ENCODE measurements at regions not wholly inside any gene's neighbourhood (a gene's known extent, or its start where the extent isn't known, plus 50 kb on each side); places are given as distances from the start of the nearest gene placed in this dataset.

DNA sequence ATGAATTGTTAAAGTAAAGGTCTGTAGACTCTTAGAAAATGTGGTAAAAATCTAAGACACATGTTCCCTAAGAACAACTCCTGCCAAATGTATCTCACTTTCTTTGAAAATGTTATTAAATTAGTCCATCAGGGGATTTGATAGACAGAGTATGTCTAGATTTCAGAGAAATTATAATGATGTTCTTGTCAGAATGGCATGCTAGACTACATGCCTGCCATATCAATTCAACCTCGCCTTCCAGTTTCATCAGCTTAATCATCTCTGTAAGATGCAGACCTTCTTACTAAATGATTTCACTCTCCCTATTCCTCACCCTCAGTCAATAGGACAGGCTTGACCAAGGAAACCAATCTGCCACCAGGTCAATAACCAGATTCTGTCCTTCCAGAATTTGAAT lies 368.4 kb downstream of the TXNL1 start:
- TF ChIP-seq POLR2AphosphoS5 (IDR thresholded peaks at IDR 0.05) (no peak), POLR2A (IDR thresholded peaks at IDR 0.05) (no peak)
- TF ChIP-seq, protein P1, sequence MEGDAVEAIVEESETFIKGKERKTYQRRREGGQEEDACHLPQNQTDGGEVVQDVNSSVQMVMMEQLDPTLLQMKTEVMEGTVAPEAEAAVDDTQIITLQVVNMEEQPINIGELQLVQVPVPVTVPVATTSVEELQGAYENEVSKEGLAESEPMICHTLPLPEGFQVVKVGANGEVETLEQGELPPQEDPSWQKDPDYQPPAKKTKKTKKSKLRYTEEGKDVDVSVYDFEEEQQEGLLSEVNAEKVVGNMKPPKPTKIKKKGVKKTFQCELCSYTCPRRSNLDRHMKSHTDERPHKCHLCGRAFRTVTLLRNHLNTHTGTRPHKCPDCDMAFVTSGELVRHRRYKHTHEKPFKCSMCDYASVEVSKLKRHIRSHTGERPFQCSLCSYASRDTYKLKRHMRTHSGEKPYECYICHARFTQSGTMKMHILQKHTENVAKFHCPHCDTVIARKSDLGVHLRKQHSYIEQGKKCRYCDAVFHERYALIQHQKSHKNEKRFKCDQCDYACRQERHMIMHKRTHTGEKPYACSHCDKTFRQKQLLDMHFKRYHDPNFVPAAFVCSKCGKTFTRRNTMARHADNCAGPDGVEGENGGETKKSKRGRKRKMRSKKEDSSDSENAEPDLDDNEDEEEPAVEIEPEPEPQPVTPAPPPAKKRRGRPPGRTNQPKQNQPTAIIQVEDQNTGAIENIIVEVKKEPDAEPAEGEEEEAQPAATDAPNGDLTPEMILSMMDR (IDR thresholded peaks at IDR 0.05), result no peak

Measured in prostate gland (tissue), 2 donors.